ENCODE measurements at regions not wholly inside any gene's neighbourhood (a gene's known extent, or its start where the extent isn't known, plus 50 kb on each side); places are given as distances from the start of the nearest gene placed in this dataset.

GRCh38 chr11:33646629-33647028, 54.0 kb downstream of the C11orf91 start:
- DNase-seq (ENCODE audit: low read depth in 2 of 2) = peak; percentile 55 to 61

- no peak for DNase-seq (ENCODE audit: low read depth in 2 of 2)
Measured at GRCh38 chr11:33646168-33646567, 54.5 kb downstream of the C11orf91 start.

- DNase-seq (ENCODE audit: low read depth in 2 of 2) = peak in 1 of 2 donors; percentile 25
Measured at GRCh38 chr11:33645686-33646085, 54.9 kb downstream of the C11orf91 start.

- DNase-seq (ENCODE audit: low read depth in 2 of 2) = no peak
Measured at GRCh38 chr11:33643167-33643824, 57.3 kb downstream of the C11orf91 start.

- no peak for DNase-seq (ENCODE audit: low read depth in 2 of 2)
Measured at GRCh38 chr11:33642461-33643166, 58.0 kb downstream of the C11orf91 start.

GRCh38 chr11:33640730-33641371, 59.8 kb downstream of the C11orf91 start:
- DNase-seq (ENCODE audit: low read depth in 2 of 2) = no peak

- no peak for DNase-seq (ENCODE audit: low read depth in 2 of 2)
Measured at GRCh38 chr11:33638608-33639007, 62.0 kb downstream of the C11orf91 start.

GRCh38 chr11:33636104-33636503, 64.5 kb downstream of the C11orf91 start:
- DNase-seq (ENCODE audit: low read depth in 2 of 2) = no peak

- no peak for DNase-seq (ENCODE audit: low read depth in 2 of 2)
Measured at GRCh38 chr11:33635161-33635560, 65.5 kb downstream of the C11orf91 start.

GRCh38 chr11:33634291-33634834, 66.3 kb downstream of the C11orf91 start:
- peak in 1 of 2 donors; percentile 28 for DNase-seq (ENCODE audit: low read depth in 2 of 2)

GRCh38 chr11:33633251-33634003, 67.2 kb downstream of the C11orf91 start:
- DNase-seq (ENCODE audit: low read depth in 2 of 2) = peak in 1 of 2 donors; percentile 52

GRCh38 chr11:33631749-33632091, 68.9 kb downstream of the C11orf91 start:
- no peak for DNase-seq (ENCODE audit: low read depth in 2 of 2)

- DNase-seq (ENCODE audit: low read depth in 2 of 2) = peak in 1 of 2 donors; percentile 61
Measured at GRCh38 chr11:33630936-33631748, 69.5 kb downstream of the C11orf91 start.

GRCh38 chr11:33624083-33624482, 76.5 kb downstream of the C11orf91 start:
- DNase-seq (ENCODE audit: low read depth in 2 of 2) = no peak

- no peak for DNase-seq (ENCODE audit: low read depth in 2 of 2)
Measured at GRCh38 chr11:33622806-33623205, 77.8 kb downstream of the C11orf91 start.

GRCh38 chr11:33622186-33622585, 78.4 kb downstream of the C11orf91 start:
- DNase-seq (ENCODE audit: low read depth in 2 of 2) = no peak

- DNase-seq (ENCODE audit: low read depth in 2 of 2) = peak; percentile 42 to 66
Measured at GRCh38 chr11:33620423-33621171, 80.0 kb downstream of the C11orf91 start.

- no peak for DNase-seq (ENCODE audit: low read depth in 2 of 2)
Measured at GRCh38 chr11:33618956-33619355, 81.7 kb downstream of the C11orf91 start.

- no peak for DNase-seq (ENCODE audit: low read depth in 2 of 2)
Measured at GRCh38 chr11:33618351-33618710, 82.3 kb downstream of the C11orf91 start.

- peak in 1 of 2 donors; percentile 29 for DNase-seq (ENCODE audit: low read depth in 2 of 2)
Measured at GRCh38 chr11:33617672-33618350, 82.8 kb downstream of the C11orf91 start.
